Fibroblast of mammary gland (primary cell): ENCODE measurements at regions not wholly inside any gene's neighbourhood (a gene's known extent, or its start where the extent isn't known, plus 50 kb on each side); places are given as distances from the start of the nearest gene placed in this dataset.
"Not testable (repeated sequence)": the region's sequence is repeated elsewhere in the genome, so short reads cannot be mapped to it uniquely, and the experiment has no call there.

ENCODE experiments used
- DNase-seq: peaks from one replicate; pipeline ENCODE4 v3.0.0-alpha.2; 2010; ENCODE audit warnings: low read depth
- H3K4me3 ChIP-seq: 2 replicates; pipeline ENCODE4 v1.5.1; 2011; ENCODE audit warnings: low read depth, mild to moderate bottlenecking, low read length, moderate library complexity; ENCODE audit not compliant: control insufficient read depth
- CTCF ChIP-seq: conservative IDR thresholded peaks from 2 replicates; pipeline ENCODE4 v1.5.1; 2011; ENCODE audit warnings: low read depth, low read length, inconsistent platforms; ENCODE audit not compliant: control insufficient read depth, insufficient read depth

- no peak for TF ChIP-seq CTCF
- no peak overlapping the region for H3K4me3 ChIP-seq
- DNase-seq = no peak
Observed at GRCh38 chr4:26009502-26009901, 95.5 kb downstream of the SMIM20 start.

GRCh38 chr4:26010304-26010703, 96.3 kb downstream of the SMIM20 start:
- DNase-seq = no peak
- no peak for TF ChIP-seq CTCF
- H3K4me3 ChIP-seq = no peak overlapping the region

GRCh38 chr4:26013629-26014028, 99.6 kb downstream of the SMIM20 start:
- no peak for DNase-seq
- H3K4me3 ChIP-seq = no peak overlapping the region
- no peak for TF ChIP-seq CTCF

- no peak overlapping the region for H3K4me3 ChIP-seq
- peak; percentile 99 for DNase-seq
- no peak for TF ChIP-seq CTCF
Observed at GRCh38 chr4:26015133-26015651, 101.2 kb downstream of the SMIM20 start.

GRCh38 chr4:26015906-26016305, 101.9 kb downstream of the SMIM20 start:
- no peak for TF ChIP-seq CTCF
- H3K4me3 ChIP-seq = no peak overlapping the region
- no peak for DNase-seq

GRCh38 chr4:26017531-26017930, 103.5 kb downstream of the SMIM20 start:
- no peak overlapping the region for H3K4me3 ChIP-seq
- no peak for TF ChIP-seq CTCF
- no peak for DNase-seq

- H3K4me3 ChIP-seq = not testable (repeated sequence)
Observed at GRCh38 chr4:26017961-26018700, 104.1 kb downstream of the SMIM20 start.

More at GRCh38 chr4:26017961-26018700, 104.1 kb downstream of the SMIM20 start:
- DNase-seq = not testable (repeated sequence)
